ENCODE measurements at regions not wholly inside any gene's neighbourhood (a gene's known extent, or its start where the extent isn't known, plus 50 kb on each side); places are given as distances from the start of the nearest gene placed in this dataset.

DNA sequence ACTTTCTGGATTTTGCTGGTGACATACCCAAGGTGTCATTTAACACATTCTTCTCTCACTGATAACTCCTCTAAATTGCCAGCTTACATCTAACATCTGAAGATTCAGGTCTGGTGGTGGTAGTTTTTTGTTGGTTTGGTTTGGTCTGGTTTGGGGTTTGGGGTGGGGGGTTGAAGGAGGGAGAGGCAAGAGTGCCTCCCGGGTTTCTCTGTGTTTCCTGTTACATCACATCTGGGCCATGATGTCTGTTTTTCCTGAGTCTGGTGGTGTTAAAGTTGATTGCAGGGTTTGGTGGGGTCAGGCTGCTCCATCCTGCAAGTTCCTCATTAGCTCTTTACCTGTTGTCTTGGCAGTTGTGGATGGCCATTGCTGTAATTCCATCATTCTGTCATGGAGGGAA is 155.8 kb upstream of the UBL3 start:
- no peak for DNase-seq (ENCODE audit: low spot score)
- no peaks in the 10 kb centered on the region for H3K9me3 ChIP-seq (replicated peaks in 1 of 2; ENCODE audit: control insufficient read depth in 2 of 2, insufficient read depth in 1 of 2, low read depth in 1 of 2, low read length in 2 of 2)
- no peak overlapping the region for H2BK15ac ChIP-seq (ENCODE audit: low read length)
- H3K79me1 ChIP-seq (ENCODE audit: low read depth, low read length): no peaks in the 10 kb centered on the region
- H3K18ac ChIP-seq (ENCODE audit: low read length): no peak overlapping the region
- H2AFZ ChIP-seq (ENCODE audit: low read length): no peak overlapping the region
- H2BK120ac ChIP-seq (ENCODE audit: low read depth, low read length): no peak overlapping the region
- H3K23ac ChIP-seq (ENCODE audit: low read depth, low read length, poor library complexity): no peak overlapping the region
- peaks cover 0 to 7% (median 0%) of the 10 kb centered on the region in 3 experiments for H3K27me3 ChIP-seq (ENCODE audit: control insufficient read depth in 3 of 3, insufficient read depth in 3 of 3, low read depth in 1 of 3, low read length in 3 of 3)
- no peak overlapping the region for H2BK12ac ChIP-seq (ENCODE audit: low read length)
- no peak overlapping the region for H3K4ac ChIP-seq (ENCODE audit: low read length)
- no peak overlapping the region for H3K4me2 ChIP-seq (ENCODE audit: insufficient read depth, low read length, poor library complexity, severe bottlenecking)
- no peak overlapping the region for H4K91ac ChIP-seq (ENCODE audit: low read depth, low read length, poor library complexity)
- WGBS, 2 donors (ENCODE audit: extremely low coverage in 2 of 2, insufficient read length in 2 of 2, insufficient replicate concordance in 1 of 2): no CpG with 5 or more reads among the region's 1 CpG
- no peak overlapping the region for H2AK5ac ChIP-seq (ENCODE audit: low read depth, low read length)
- H3K27ac ChIP-seq (replicated peaks; ENCODE audit: low read length): no peak overlapping the region
- no peak overlapping the region for H3K14ac ChIP-seq (ENCODE audit: low read length)
- no peak overlapping the region for H3K4me3 ChIP-seq (ENCODE audit: low read length in 2 of 2)
- H3K9ac ChIP-seq (ENCODE audit: low read depth, low read length, poor library complexity): no peak overlapping the region
- H4K8ac ChIP-seq (ENCODE audit: low read depth, low read length): no peak overlapping the region
- no peaks in the 10 kb centered on the region for H3K36me3 ChIP-seq (replicated peaks in 1 of 2; ENCODE audit: control insufficient read depth in 2 of 2, insufficient read depth in 2 of 2, low read length in 2 of 2)
- no peaks in the 10 kb centered on the region for H3K4me1 ChIP-seq (ENCODE audit: control insufficient read depth in 2 of 2, insufficient read depth in 1 of 2, low read depth in 1 of 2, low read length in 2 of 2)
- H2BK5ac ChIP-seq (ENCODE audit: low read length): no peak overlapping the region

DNA sequence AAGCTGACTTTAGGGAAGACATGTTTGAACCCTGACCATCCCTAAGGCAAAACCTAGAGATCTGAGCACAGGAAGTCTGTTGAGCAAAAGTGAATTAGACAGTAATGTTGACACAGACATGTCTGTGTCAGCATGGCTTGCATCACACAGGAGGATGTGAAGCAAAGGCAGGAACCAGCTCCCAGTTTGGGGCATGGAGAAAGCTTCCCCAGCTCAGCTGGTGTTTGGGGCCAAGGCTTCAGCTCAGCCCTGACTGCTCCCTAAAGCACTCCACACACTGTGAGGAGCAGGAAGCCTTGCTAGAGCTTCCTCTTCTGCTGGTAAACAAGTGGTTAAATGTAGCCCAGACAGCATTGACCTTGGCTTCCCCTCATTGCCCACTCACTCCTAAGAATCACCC is 153.8 kb upstream of the UBL3 start:
- Histone ChIP-seq H3K27ac (replicated peaks; ENCODE audit: low read length) (no peak overlapping the region), H2BK5ac (ENCODE audit: low read length) (no peak overlapping the region), H3K27me3 (ENCODE audit: control insufficient read depth in 3 of 3, insufficient read depth in 3 of 3, low read depth in 1 of 3, low read length in 3 of 3) (peaks cover 0 to 7% (median 0%) of the 10 kb centered on the region in 3 experiments), H3K4ac (ENCODE audit: low read length) (no peak overlapping the region), H3K4me3 (ENCODE audit: low read length in 2 of 2) (no peak overlapping the region), H2AK5ac (ENCODE audit: low read depth, low read length) (no peak overlapping the region), H3K23ac (ENCODE audit: low read depth, low read length, poor library complexity) (no peak overlapping the region), H3K9me3 (replicated peaks in 1 of 2; ENCODE audit: control insufficient read depth in 2 of 2, insufficient read depth in 1 of 2, low read depth in 1 of 2, low read length in 2 of 2) (no peaks in the 10 kb centered on the region), H4K8ac (ENCODE audit: low read depth, low read length) (no peak overlapping the region), H3K4me2 (ENCODE audit: insufficient read depth, low read length, poor library complexity, severe bottlenecking) (no peak overlapping the region), H3K4me1 (ENCODE audit: control insufficient read depth in 2 of 2, insufficient read depth in 1 of 2, low read depth in 1 of 2, low read length in 2 of 2) (no peaks in the 10 kb centered on the region), H2BK120ac (ENCODE audit: low read depth, low read length) (no peak overlapping the region), H3K36me3 (replicated peaks in 1 of 2; ENCODE audit: control insufficient read depth in 2 of 2, insufficient read depth in 2 of 2, low read length in 2 of 2) (no peaks in the 10 kb centered on the region), H2BK12ac (ENCODE audit: low read length) (no peak overlapping the region), H3K79me1 (ENCODE audit: low read depth, low read length) (no peaks in the 10 kb centered on the region), H2AFZ (ENCODE audit: low read length) (no peak overlapping the region), H2BK15ac (ENCODE audit: low read length) (no peak overlapping the region), H4K91ac (ENCODE audit: low read depth, low read length, poor library complexity) (no peak overlapping the region), H3K18ac (ENCODE audit: low read length) (peak overlapping the region; percentile 0), H3K14ac (ENCODE audit: low read length) (no peak overlapping the region), H3K9ac (ENCODE audit: low read depth, low read length, poor library complexity) (no peak overlapping the region)
- DNase-seq (ENCODE audit: low spot score): no peak

DNA sequence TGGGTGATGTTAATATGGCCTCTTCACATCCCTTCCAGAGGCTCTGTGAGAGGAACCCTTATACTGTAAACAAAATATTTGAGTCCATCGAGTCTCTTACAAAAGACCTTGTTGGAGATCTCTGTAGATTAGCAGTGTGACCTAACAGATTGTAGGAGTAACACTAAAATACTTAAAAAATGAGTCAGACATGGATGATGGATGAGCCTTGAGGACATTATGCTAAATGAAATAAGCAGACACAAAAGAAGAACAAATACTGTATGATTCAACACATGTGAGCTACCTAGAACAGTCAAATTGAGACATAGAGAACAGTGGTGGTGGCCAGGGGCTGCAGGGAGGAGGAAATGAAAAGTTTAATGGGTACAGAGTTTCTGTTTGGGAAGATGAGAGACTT is 152.2 kb upstream of the UBL3 start:
- no peaks in the 10 kb centered on the region for H3K9me3 ChIP-seq (replicated peaks in 1 of 2; ENCODE audit: control insufficient read depth in 2 of 2, insufficient read depth in 1 of 2, low read depth in 1 of 2, low read length in 2 of 2)
- H3K4me2 ChIP-seq (ENCODE audit: insufficient read depth, low read length, poor library complexity, severe bottlenecking): no peak overlapping the region
- no peak overlapping the region for H3K14ac ChIP-seq (ENCODE audit: low read length)
- H2BK15ac ChIP-seq (ENCODE audit: low read length): no peak overlapping the region
- no peak overlapping the region for H3K4ac ChIP-seq (ENCODE audit: low read length)
- H3K27me3 ChIP-seq (ENCODE audit: control insufficient read depth in 3 of 3, insufficient read depth in 3 of 3, low read depth in 1 of 3, low read length in 3 of 3): peaks cover 0 to 7% (median 0%) of the 10 kb centered on the region in 3 experiments
- H2BK5ac ChIP-seq (ENCODE audit: low read length): no peak overlapping the region
- no peak overlapping the region for H3K23ac ChIP-seq (ENCODE audit: low read depth, low read length, poor library complexity)
- no peak overlapping the region for H3K18ac ChIP-seq (ENCODE audit: low read length)
- H2AK5ac ChIP-seq (ENCODE audit: low read depth, low read length): no peak overlapping the region
- no peak overlapping the region for H2AFZ ChIP-seq (ENCODE audit: low read length)
- H3K36me3 ChIP-seq (replicated peaks in 1 of 2; ENCODE audit: control insufficient read depth in 2 of 2, insufficient read depth in 2 of 2, low read length in 2 of 2): no peaks in the 10 kb centered on the region
- H3K9ac ChIP-seq (ENCODE audit: low read depth, low read length, poor library complexity): no peak overlapping the region
- no peak overlapping the region for H3K27ac ChIP-seq (replicated peaks; ENCODE audit: low read length)
- no peak overlapping the region for H4K91ac ChIP-seq (ENCODE audit: low read depth, low read length, poor library complexity)
- no peak overlapping the region for H4K8ac ChIP-seq (ENCODE audit: low read depth, low read length)
- DNase-seq (ENCODE audit: low spot score): no peak
- no peaks in the 10 kb centered on the region for H3K4me1 ChIP-seq (ENCODE audit: control insufficient read depth in 2 of 2, insufficient read depth in 1 of 2, low read depth in 1 of 2, low read length in 2 of 2)
- no peaks in the 10 kb centered on the region for H3K79me1 ChIP-seq (ENCODE audit: low read depth, low read length)
- no CpG with 5 or more reads among the region's 1 CpG for WGBS, 2 donors (ENCODE audit: extremely low coverage in 2 of 2, insufficient read length in 2 of 2, insufficient replicate concordance in 1 of 2)
- H2BK120ac ChIP-seq (ENCODE audit: low read depth, low read length): no peak overlapping the region
- no peak overlapping the region for H2BK12ac ChIP-seq (ENCODE audit: low read length)
- H3K4me3 ChIP-seq (ENCODE audit: low read length in 2 of 2): no peak overlapping the region

DNA sequence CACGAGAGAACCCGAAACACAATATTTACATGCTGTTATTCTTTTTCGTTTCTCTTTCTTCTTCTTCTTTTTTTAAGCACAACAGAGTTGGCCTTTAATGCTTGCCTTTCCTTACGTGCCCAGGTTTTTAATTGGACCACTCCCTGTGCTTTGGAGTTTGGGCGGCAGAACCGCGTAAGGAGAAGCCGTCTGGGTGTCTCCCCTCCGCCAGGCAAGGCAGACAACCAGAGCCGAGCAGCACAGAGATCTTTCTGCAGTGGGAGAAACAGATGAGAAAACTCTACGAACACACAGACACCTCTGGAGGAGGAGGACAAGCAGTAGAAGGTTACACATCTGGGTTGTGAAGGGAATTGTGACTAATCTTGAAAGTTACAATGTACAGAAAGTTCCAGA is 150.0 kb upstream of the UBL3 start:
- Histone ChIP-seq H4K8ac (ENCODE audit: low read depth, low read length) (no peak overlapping the region), H3K4me3 (ENCODE audit: low read length in 2 of 2) (no peak overlapping the region), H3K4ac (ENCODE audit: low read length) (no peak overlapping the region), H3K4me2 (ENCODE audit: insufficient read depth, low read length, poor library complexity, severe bottlenecking) (no peak overlapping the region), H2AFZ (ENCODE audit: low read length) (no peak overlapping the region), H3K23ac (ENCODE audit: low read depth, low read length, poor library complexity) (no peak overlapping the region), H3K9me3 (replicated peaks in 1 of 2; ENCODE audit: control insufficient read depth in 2 of 2, insufficient read depth in 1 of 2, low read depth in 1 of 2, low read length in 2 of 2) (no peaks in the 10 kb centered on the region), H3K27me3 (ENCODE audit: control insufficient read depth in 3 of 3, insufficient read depth in 3 of 3, low read depth in 1 of 3, low read length in 3 of 3) (no peaks in the 10 kb centered on the region), H3K9ac (ENCODE audit: low read depth, low read length, poor library complexity) (no peak overlapping the region), H2BK120ac (ENCODE audit: low read depth, low read length) (no peak overlapping the region), H3K18ac (ENCODE audit: low read length) (no peak overlapping the region), H2BK12ac (ENCODE audit: low read length) (no peak overlapping the region), H3K14ac (ENCODE audit: low read length) (no peak overlapping the region), H3K27ac (replicated peaks; ENCODE audit: low read length) (no peak overlapping the region), H3K79me1 (ENCODE audit: low read depth, low read length) (no peaks in the 10 kb centered on the region), H3K4me1 (ENCODE audit: control insufficient read depth in 2 of 2, insufficient read depth in 1 of 2, low read depth in 1 of 2, low read length in 2 of 2) (no peaks in the 10 kb centered on the region), H2BK15ac (ENCODE audit: low read length) (no peak overlapping the region), H3K36me3 (replicated peaks in 1 of 2; ENCODE audit: control insufficient read depth in 2 of 2, insufficient read depth in 2 of 2, low read length in 2 of 2) (no peaks in the 10 kb centered on the region), H2AK5ac (ENCODE audit: low read depth, low read length) (no peak overlapping the region), H4K91ac (ENCODE audit: low read depth, low read length, poor library complexity) (no peak overlapping the region), H2BK5ac (ENCODE audit: low read length) (no peak overlapping the region)
- WGBS, 2 donors (ENCODE audit: extremely low coverage in 2 of 2, insufficient read length in 2 of 2, insufficient replicate concordance in 1 of 2): no CpG with 5 or more reads among the region's 11 CpGs
- DNase-seq (ENCODE audit: low spot score): no peak
